H1 (cell line): ENCODE measurements at regions not wholly inside any gene's neighbourhood (a gene's known extent, or its start where the extent isn't known, plus 50 kb on each side); places are given as distances from the start of the nearest gene placed in this dataset.

Experiments used
- BRCA1 ChIP-seq: IDR thresholded peaks from 2 replicates; pipeline ENCODE4 v1.6.1; 2012; ENCODE audit warnings: low read depth, low read length, improper control_type of control experiment
- CHD1 ChIP-seq: IDR thresholded peaks from 2 replicates; pipeline ENCODE4 v1.6.1; 2012; ENCODE audit warnings: low read depth, low read length, improper control_type of control experiment
- CHD7 ChIP-seq: fragments of 300-600 bp; sonication (generic); IDR thresholded peaks from 2 replicates; pipeline ENCODE4 v1.7.1; 2012; ENCODE audit warnings: low read length, moderate library complexity, mild to moderate bottlenecking, inconsistent platforms; ENCODE audit not compliant: insufficient replicate concordance
- GABPA ChIP-seq: IDR thresholded peaks from 2 replicates; pipeline ENCODE4 v1.6.1; 2011; ENCODE audit warnings: mild to moderate bottlenecking, low read length, moderate library complexity, borderline replicate concordance; ENCODE audit not compliant: insufficient read depth
- JUN ChIP-seq: IDR thresholded peaks from 2 replicates; pipeline ENCODE4 v1.6.1; 2011; ENCODE audit warnings: low read depth, mild to moderate bottlenecking, improper control_type of control experiment, low read length
- KDM5A ChIP-seq: fragments of 200-600 bp; IDR thresholded peaks from 2 replicates; pipeline ENCODE4 v1.7.1; 2012; ENCODE audit warnings: mild to moderate bottlenecking, low read length, inconsistent platforms, mixed read lengths
- NRF1 ChIP-seq: IDR thresholded peaks from 2 replicates; pipeline ENCODE4 v1.6.1; 2011; ENCODE audit warnings: mild to moderate bottlenecking, low read depth, low read length, improper control_type of control experiment
- PHF8 ChIP-seq: fragments of 200-600 bp; sonication (generic); conservative IDR thresholded peaks from 2 replicates; pipeline ENCODE4 v1.7.1; 2012; ENCODE audit warnings: low read depth, mild to moderate bottlenecking, inconsistent platforms, low read length, moderate library complexity
- POLR2A ChIP-seq, 2 experiments: IDR thresholded peaks; 1 replicate in 1 of 2; 2 replicates in 1 of 2; pipeline ENCODE4 v1.6.1; 2011; ENCODE audit warnings: low read depth in 2 of 2, low read length in 2 of 2, mild to moderate bottlenecking in 2 of 2; ENCODE audit errors: control extremely low read depth in 1 of 2
- SUZ12 ChIP-seq: fragments of 200-600 bp; sonication (generic); IDR thresholded peaks from 2 replicates; pipeline ENCODE4 v1.6.1; 2012; ENCODE audit warnings: mild to moderate bottlenecking, inconsistent platforms, low read length, moderate library complexity, mixed read lengths
- USF2 ChIP-seq: IDR thresholded peaks from 2 replicates; pipeline ENCODE4 v1.6.1; 2011; ENCODE audit warnings: low read length, improper control_type of control experiment
- ZNF274 ChIP-seq: IDR thresholded peaks from 2 replicates; pipeline ENCODE4 v1.7.0; 2012; ENCODE audit warnings: low read length, borderline replicate concordance; ENCODE audit errors: extremely low read depth

GRCh38 chr4:101464596-101464995 is 117.3 kb upstream of the PPP3CA start (continued):
- TF ChIP-seq CHD7 (no peak), NRF1 (no peak), GABPA (no peak), ZNF274 (no peak), KDM5A (no peak), PHF8 (no peak), BRCA1 (no peak), JUN (no peak), USF2 (no peak), CHD1 (no peak), POLR2A (IDR thresholded peaks at IDR 0.05; ENCODE audit: control extremely low read depth in 1 of 2, low read depth in 2 of 2, low read length in 2 of 2) (no peak), SUZ12 (no peak)
